GM23338 (cell line): ENCODE measurements at regions not wholly inside any gene's neighbourhood (a gene's known extent, or its start where the extent isn't known, plus 50 kb on each side); places are given as distances from the start of the nearest gene placed in this dataset.

Source experiments
- ATAC-seq: fragments of 200-7000 bp; cut with Tn5 transposase; 3 replicates; pipeline ENCODE4 v1.9.1; 2020
- DNase-seq: peaks from one replicate; pipeline ENCODE4 v3.0.0-alpha.2; 2015; ENCODE audit warnings: low spot score
- H2AFZ ChIP-seq: fragments of 200-600 bp; sonication (generic); 2 replicates; pipeline ENCODE4 v1.8.0; 2016; ENCODE audit warnings: antibody characterized with exemption, mild to moderate bottlenecking, moderate library complexity
- H3F3A ChIP-seq: fragments of 200-600 bp; sonication (generic); replicated peaks from 2 replicates; pipeline ENCODE4 v1.8.0; 2017; ENCODE audit warnings: antibody characterized with exemption, mixed run types, low read depth
- H3K27ac ChIP-seq: fragments of 200-600 bp; sonication (generic); 2 replicates; pipeline ENCODE4 v1.6.1; 2016; ENCODE audit warnings: low read depth
- H3K27me3 ChIP-seq: fragments of 200-600 bp; sonication (generic); 2 replicates; pipeline ENCODE4 v1.8.0; 2016; ENCODE audit warnings: mild to moderate bottlenecking, mixed run types, moderate library complexity; ENCODE audit not compliant: insufficient read depth
- H3K36me3 ChIP-seq: fragments of 200-600 bp; sonication (generic); 2 replicates; pipeline ENCODE4 v1.8.0; 2016; ENCODE audit warnings: mild to moderate bottlenecking; ENCODE audit not compliant: insufficient read depth
- H3K4me1 ChIP-seq: fragments of 200-600 bp; sonication (generic); 2 replicates; pipeline ENCODE4 v1.8.0; 2016; ENCODE audit warnings: mild to moderate bottlenecking, moderate library complexity; ENCODE audit not compliant: insufficient read depth
- H3K4me2 ChIP-seq: fragments of 200-600 bp; sonication (generic); 2 replicates; pipeline ENCODE4 v1.7.1; 2017; ENCODE audit warnings: mixed run types
- H3K4me3 ChIP-seq: fragments of 200-600 bp; sonication (generic); 2 replicates; pipeline ENCODE4 v1.6.1; 2016; ENCODE audit warnings: mixed run types
- H3K79me2 ChIP-seq: fragments of 200-600 bp; sonication (generic); replicated peaks from 2 replicates; pipeline ENCODE4 v1.8.0; 2017; ENCODE audit warnings: mild to moderate bottlenecking; ENCODE audit not compliant: insufficient read depth
- H3K9me2 ChIP-seq: fragments of 200-600 bp; sonication (generic); 2 replicates; pipeline ENCODE4 v1.8.0; 2017; ENCODE audit not compliant: insufficient read depth
- H4K20me1 ChIP-seq: fragments of 200-600 bp; sonication (generic); replicated peaks from 2 replicates; pipeline ENCODE4 v1.8.0; 2017; ENCODE audit warnings: mild to moderate bottlenecking; ENCODE audit not compliant: insufficient read depth
- H3K27ac Mint-ChIP-seq: 2 replicates; pipeline ENCODE4 v1.8.0; 2020; ENCODE audit warnings: inconsistent platforms, mild to moderate bottlenecking, moderate library complexity, mixed read lengths
- H3K27me3 Mint-ChIP-seq: 3 replicates; pipeline ENCODE4 v1.8.0; 2022; ENCODE audit warnings: low read depth, mild to moderate bottlenecking, moderate library complexity, mixed read lengths, inconsistent platforms; ENCODE audit not compliant: insufficient read depth, poor library complexity
- H3K36me3 Mint-ChIP-seq: 3 replicates; pipeline ENCODE4 v1.8.0; 2021; ENCODE audit warnings: low read depth, mild to moderate bottlenecking, inconsistent platforms, moderate library complexity, mixed read lengths
- H3K4me1 Mint-ChIP-seq: 3 replicates; pipeline ENCODE4 v1.8.0; 2020; ENCODE audit warnings: mild to moderate bottlenecking, inconsistent platforms, mixed read lengths
- H3K4me3 Mint-ChIP-seq: 3 replicates; pipeline ENCODE4 v1.8.0; 2021; ENCODE audit warnings: moderate library complexity, mild to moderate bottlenecking, inconsistent platforms, mixed read lengths
- H3K9me3 Mint-ChIP-seq: 3 replicates; pipeline ENCODE4 v1.8.0; 2020; ENCODE audit warnings: moderate library complexity, mild to moderate bottlenecking, inconsistent platforms, mixed read lengths
- CREB1 ChIP-seq: fragments of 250-450 bp; sonication (Bioruptor Pico); IDR thresholded peaks from 2 replicates; pipeline ENCODE4 v1.5.0; 2020; ENCODE audit warnings: low read depth, mild to moderate bottlenecking, moderate library complexity
- EZH2 ChIP-seq: fragments of 200-600 bp; sonication (generic); IDR thresholded peaks from one replicate; pipeline ENCODE4 v1.8.0; 2017; ENCODE audit warnings: antibody characterized with exemption, mild to moderate bottlenecking, low read depth; ENCODE audit not compliant: unreplicated experiment
- EZH2phosphoT487 ChIP-seq: fragments of 200-600 bp; sonication (generic); IDR thresholded peaks from one replicate; pipeline ENCODE4 v1.8.1; 2018; ENCODE audit warnings: antibody characterized with exemption; ENCODE audit not compliant: unreplicated experiment
- JUNB ChIP-seq: IDR thresholded peaks from one replicate; pipeline ENCODE4 v1.6.1; 2016; ENCODE audit warnings: antibody characterized with exemption; ENCODE audit not compliant: unreplicated experiment
- NANOG ChIP-seq: IDR thresholded peaks from 2 replicates; pipeline ENCODE4 v1.6.1; 2016; ENCODE audit warnings: antibody characterized with exemption, borderline replicate concordance
- POLR2AphosphoS5 ChIP-seq: IDR thresholded peaks from 2 replicates; pipeline ENCODE4 v1.6.1; 2016; ENCODE audit warnings: antibody characterized with exemption, low read depth
- STAT1 ChIP-seq: IDR thresholded peaks from one replicate; pipeline ENCODE4 v1.6.1; 2016; ENCODE audit warnings: antibody characterized with exemption; ENCODE audit not compliant: unreplicated experiment
- ZNF114 ChIP-seq: fragments of 250-450 bp; sonication (Bioruptor Pico); IDR thresholded peaks from 2 replicates; pipeline ENCODE4 v1.5.0; 2020; ENCODE audit warnings: mild to moderate bottlenecking, moderate library complexity
- ZNF331 ChIP-seq: fragments of 250-450 bp; sonication (Bioruptor Pico); IDR thresholded peaks from 2 replicates; pipeline ENCODE4 v1.5.0; 2020; ENCODE audit warnings: low read depth, mild to moderate bottlenecking, moderate library complexity
- TF ChIP-seq, protein P1 (sequence below): IDR thresholded peaks from 2 replicates; pipeline ENCODE4 v1.6.1; 2016; ENCODE audit warnings: antibody characterized with exemption
- TF ChIP-seq, protein P2 (sequence below), 2 experiments: fragments of 200-600 bp in 1 of 2; sonication (generic) in 1 of 2; conservative IDR thresholded peaks; 2 replicates each; pipeline versions ENCODE4 v1.5.1 to v1.6.1; 2016 to 2017; ENCODE audit warnings: antibody characterized with exemption in 2 of 2, low read depth in 2 of 2, mild to moderate bottlenecking in 2 of 2, moderate library complexity in 1 of 2
- TF ChIP-seq, protein P3 (sequence below): IDR thresholded peaks from one replicate; pipeline ENCODE4 v1.6.1; 2018; ENCODE audit warnings: antibody characterized with exemption; ENCODE audit not compliant: unreplicated experiment
- TF ChIP-seq, protein P4 (sequence below): fragments of 250-450 bp; sonication (Bioruptor Pico); IDR thresholded peaks from 2 replicates; pipeline ENCODE4 v1.5.0; 2020; ENCODE audit warnings: mild to moderate bottlenecking, moderate library complexity

DNA sequence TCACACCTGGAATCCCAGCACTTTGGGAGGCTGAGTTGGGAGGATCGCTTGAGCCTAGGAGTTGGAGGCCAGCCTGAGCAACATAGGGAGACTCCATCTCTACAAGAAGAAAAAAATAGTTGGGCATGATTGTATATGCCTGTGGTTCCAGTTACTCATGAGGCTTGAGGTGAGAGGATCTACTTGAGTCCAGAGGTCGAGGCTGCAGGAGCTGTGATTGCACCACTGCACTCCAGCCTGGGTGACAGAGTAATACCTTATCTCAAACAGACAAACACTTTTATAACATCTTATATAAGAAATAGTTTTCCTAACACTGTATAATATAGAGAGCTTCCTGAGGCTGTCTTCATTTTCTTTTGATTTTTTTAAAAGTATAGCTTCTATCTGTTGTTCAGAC is 448.4 kb upstream of the COBL start:
- H3K36me3 Mint-ChIP-seq: no peaks in the 10 kb centered on the region
- Histone ChIP-seq H3K4me3 (no peak overlapping the region), H3K4me2 (no peak overlapping the region), H2AFZ (no peak overlapping the region), H3K27me3 (no peaks in the 10 kb centered on the region), H3K9me2 (no peaks in the 10 kb centered on the region), H4K20me1 (no peaks in the 10 kb centered on the region), H3K36me3 (no peaks in the 10 kb centered on the region), H3K79me2 (no peaks in the 10 kb centered on the region), H3F3A (no peaks in the 10 kb centered on the region), H3K4me1 (no peaks in the 10 kb centered on the region), H3K27ac (no peak overlapping the region)
- no peak overlapping the region for H3K4me3 Mint-ChIP-seq
- no peaks in the 10 kb centered on the region for H3K27me3 Mint-ChIP-seq
- TF ChIP-seq EZH2 (no peak), ZNF331 (CRISPR knock-in tag) (no peak), POLR2AphosphoS5 (no peak), JUNB (no peak), ZNF114 (CRISPR knock-in tag) (no peak), STAT1 (no peak), EZH2phosphoT487 (no peak), NANOG (no peak), CREB1 (CRISPR knock-in tag) (no peak)
- TF ChIP-seq, protein P1, sequence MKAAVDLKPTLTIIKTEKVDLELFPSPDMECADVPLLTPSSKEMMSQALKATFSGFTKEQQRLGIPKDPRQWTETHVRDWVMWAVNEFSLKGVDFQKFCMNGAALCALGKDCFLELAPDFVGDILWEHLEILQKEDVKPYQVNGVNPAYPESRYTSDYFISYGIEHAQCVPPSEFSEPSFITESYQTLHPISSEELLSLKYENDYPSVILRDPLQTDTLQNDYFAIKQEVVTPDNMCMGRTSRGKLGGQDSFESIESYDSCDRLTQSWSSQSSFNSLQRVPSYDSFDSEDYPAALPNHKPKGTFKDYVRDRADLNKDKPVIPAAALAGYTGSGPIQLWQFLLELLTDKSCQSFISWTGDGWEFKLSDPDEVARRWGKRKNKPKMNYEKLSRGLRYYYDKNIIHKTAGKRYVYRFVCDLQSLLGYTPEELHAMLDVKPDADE: no peak
- TF ChIP-seq, protein P2, sequence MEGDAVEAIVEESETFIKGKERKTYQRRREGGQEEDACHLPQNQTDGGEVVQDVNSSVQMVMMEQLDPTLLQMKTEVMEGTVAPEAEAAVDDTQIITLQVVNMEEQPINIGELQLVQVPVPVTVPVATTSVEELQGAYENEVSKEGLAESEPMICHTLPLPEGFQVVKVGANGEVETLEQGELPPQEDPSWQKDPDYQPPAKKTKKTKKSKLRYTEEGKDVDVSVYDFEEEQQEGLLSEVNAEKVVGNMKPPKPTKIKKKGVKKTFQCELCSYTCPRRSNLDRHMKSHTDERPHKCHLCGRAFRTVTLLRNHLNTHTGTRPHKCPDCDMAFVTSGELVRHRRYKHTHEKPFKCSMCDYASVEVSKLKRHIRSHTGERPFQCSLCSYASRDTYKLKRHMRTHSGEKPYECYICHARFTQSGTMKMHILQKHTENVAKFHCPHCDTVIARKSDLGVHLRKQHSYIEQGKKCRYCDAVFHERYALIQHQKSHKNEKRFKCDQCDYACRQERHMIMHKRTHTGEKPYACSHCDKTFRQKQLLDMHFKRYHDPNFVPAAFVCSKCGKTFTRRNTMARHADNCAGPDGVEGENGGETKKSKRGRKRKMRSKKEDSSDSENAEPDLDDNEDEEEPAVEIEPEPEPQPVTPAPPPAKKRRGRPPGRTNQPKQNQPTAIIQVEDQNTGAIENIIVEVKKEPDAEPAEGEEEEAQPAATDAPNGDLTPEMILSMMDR (conservative IDR thresholded peaks at IDR 0.05; ENCODE audit: low read depth in 2 of 2): no peak
- TF ChIP-seq, protein P3, sequence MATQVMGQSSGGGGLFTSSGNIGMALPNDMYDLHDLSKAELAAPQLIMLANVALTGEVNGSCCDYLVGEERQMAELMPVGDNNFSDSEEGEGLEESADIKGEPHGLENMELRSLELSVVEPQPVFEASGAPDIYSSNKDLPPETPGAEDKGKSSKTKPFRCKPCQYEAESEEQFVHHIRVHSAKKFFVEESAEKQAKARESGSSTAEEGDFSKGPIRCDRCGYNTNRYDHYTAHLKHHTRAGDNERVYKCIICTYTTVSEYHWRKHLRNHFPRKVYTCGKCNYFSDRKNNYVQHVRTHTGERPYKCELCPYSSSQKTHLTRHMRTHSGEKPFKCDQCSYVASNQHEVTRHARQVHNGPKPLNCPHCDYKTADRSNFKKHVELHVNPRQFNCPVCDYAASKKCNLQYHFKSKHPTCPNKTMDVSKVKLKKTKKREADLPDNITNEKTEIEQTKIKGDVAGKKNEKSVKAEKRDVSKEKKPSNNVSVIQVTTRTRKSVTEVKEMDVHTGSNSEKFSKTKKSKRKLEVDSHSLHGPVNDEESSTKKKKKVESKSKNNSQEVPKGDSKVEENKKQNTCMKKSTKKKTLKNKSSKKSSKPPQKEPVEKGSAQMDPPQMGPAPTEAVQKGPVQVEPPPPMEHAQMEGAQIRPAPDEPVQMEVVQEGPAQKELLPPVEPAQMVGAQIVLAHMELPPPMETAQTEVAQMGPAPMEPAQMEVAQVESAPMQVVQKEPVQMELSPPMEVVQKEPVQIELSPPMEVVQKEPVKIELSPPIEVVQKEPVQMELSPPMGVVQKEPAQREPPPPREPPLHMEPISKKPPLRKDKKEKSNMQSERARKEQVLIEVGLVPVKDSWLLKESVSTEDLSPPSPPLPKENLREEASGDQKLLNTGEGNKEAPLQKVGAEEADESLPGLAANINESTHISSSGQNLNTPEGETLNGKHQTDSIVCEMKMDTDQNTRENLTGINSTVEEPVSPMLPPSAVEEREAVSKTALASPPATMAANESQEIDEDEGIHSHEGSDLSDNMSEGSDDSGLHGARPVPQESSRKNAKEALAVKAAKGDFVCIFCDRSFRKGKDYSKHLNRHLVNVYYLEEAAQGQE: no peak
- TF ChIP-seq, protein P4, sequence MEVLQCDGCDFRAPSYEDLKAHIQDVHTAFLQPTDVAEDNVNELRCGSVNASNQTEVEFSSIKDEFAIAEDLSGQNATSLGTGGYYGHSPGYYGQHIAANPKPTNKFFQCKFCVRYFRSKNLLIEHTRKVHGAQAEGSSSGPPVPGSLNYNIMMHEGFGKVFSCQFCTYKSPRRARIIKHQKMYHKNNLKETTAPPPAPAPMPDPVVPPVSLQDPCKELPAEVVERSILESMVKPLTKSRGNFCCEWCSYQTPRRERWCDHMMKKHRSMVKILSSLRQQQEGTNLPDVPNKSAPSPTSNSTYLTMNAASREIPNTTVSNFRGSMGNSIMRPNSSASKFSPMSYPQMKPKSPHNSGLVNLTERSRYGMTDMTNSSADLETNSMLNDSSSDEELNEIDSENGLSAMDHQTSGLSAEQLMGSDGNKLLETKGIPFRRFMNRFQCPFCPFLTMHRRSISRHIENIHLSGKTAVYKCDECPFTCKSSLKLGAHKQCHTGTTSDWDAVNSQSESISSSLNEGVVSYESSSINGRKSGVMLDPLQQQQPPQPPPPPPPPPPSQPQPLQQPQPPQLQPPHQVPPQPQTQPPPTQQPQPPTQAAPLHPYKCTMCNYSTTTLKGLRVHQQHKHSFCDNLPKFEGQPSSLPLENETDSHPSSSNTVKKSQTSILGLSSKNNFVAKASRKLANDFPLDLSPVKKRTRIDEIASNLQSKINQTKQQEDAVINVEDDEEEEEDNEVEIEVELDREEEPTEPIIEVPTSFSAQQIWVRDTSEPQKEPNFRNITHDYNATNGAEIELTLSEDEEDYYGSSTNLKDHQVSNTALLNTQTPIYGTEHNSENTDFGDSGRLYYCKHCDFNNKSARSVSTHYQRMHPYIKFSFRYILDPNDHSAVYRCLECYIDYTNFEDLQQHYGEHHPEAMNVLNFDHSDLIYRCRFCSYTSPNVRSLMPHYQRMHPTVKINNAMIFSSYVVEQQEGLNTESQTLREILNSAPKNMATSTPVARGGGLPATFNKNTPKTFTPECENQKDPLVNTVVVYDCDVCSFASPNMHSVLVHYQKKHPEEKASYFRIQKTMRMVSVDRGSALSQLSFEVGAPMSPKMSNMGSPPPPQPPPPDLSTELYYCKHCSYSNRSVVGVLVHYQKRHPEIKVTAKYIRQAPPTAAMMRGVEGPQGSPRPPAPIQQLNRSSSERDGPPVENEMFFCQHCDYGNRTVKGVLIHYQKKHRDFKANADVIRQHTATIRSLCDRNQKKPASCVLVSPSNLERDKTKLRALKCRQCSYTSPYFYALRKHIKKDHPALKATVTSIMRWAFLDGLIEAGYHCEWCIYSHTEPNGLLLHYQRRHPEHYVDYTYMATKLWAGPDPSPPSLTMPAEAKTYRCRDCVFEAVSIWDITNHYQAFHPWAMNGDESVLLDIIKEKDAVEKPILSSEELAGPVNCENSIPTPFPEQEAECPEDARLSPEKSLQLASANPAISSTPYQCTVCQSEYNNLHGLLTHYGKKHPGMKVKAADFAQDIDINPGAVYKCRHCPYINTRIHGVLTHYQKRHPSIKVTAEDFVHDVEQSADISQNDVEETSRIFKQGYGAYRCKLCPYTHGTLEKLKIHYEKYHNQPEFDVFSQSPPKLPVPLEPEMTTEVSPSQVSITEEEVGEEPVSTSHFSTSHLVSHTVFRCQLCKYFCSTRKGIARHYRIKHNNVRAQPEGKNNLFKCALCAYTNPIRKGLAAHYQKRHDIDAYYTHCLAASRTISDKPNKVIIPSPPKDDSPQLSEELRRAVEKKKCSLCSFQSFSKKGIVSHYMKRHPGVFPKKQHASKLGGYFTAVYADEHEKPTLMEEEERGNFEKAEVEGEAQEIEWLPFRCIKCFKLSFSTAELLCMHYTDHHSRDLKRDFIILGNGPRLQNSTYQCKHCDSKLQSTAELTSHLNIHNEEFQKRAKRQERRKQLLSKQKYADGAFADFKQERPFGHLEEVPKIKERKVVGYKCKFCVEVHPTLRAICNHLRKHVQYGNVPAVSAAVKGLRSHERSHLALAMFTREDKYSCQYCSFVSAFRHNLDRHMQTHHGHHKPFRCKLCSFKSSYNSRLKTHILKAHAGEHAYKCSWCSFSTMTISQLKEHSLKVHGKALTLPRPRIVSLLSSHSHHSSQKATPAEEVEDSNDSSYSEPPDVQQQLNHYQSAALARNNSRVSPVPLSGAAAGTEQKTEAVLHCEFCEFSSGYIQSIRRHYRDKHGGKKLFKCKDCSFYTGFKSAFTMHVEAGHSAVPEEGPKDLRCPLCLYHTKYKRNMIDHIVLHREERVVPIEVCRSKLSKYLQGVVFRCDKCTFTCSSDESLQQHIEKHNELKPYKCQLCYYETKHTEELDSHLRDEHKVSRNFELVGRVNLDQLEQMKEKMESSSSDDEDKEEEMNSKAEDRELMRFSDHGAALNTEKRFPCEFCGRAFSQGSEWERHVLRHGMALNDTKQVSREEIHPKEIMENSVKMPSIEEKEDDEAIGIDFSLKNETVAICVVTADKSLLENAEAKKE (CRISPR knock-in tag): no peak
- no peak for ATAC-seq
- no peak overlapping the region for H3K27ac Mint-ChIP-seq
- H3K4me1 Mint-ChIP-seq: no peaks in the 10 kb centered on the region
- DNase-seq: no peak
- no peaks in the 10 kb centered on the region for H3K9me3 Mint-ChIP-seq
